HCT116 (cell line): ENCODE measurements at regions not wholly inside any gene's neighbourhood (a gene's known extent, or its start where the extent isn't known, plus 50 kb on each side); places are given as distances from the start of the nearest gene placed in this dataset.

ENCODE experiments used
- ATAC-seq: fragments of 200-7000 bp; cut with Tn5 transposase; 2 replicates; pipeline ENCODE4 v1.9.1; 2020; ENCODE audit warnings: mild to moderate bottlenecking, moderate library complexity
- BruUV-seq: library from RNA; stranded (reverse); fragments of 400-500 nt; replicated peaks from 2 replicates; lab custom pipeline; 2021; lab: Mats Ljungman, UMichigan
- CTCF ChIA-PET: fragments of 300-600 bp; sonication (Branson Sonifier 250); formaldehyde crosslinking; loops from one replicate; lab custom pipeline; 2021; ENCODE audit warnings: antibody characterized with exemption; lab: Charles Lee
- POLR2A ChIA-PET: fragments of 300-600, 350-600 bp; sonication (Branson Sonifier 250); formaldehyde crosslinking; loops from one replicate; lab custom pipeline; 2021; ENCODE audit warnings: antibody characterized with exemption; lab: Charles Lee
- RAD21 ChIA-PET, 2 experiments: fragments of 300-600 bp; sonication (Branson Sonifier 250); formaldehyde crosslinking; loops; one replicate each; lab custom pipeline; 2023; ENCODE audit warnings: low total read pairs in 2 of 2; ENCODE audit not compliant: uncharacterized antibody in 2 of 2, unreplicated experiment in 2 of 2, low non-redundant PET in 1 of 2; lab: Charles Lee
- DNase-seq: peaks from one replicate; pipeline ENCODE4 v3.0.0-alpha.2; 2010; ENCODE audit warnings: low read depth, low spot score
- H2AFZ ChIP-seq: fragments of 200-600 bp; shearing (Covaris generic), sonication (generic); 2 replicates; pipeline ENCODE4 v1.6.1; 2017; ENCODE audit warnings: low read depth, mixed run types, mixed read lengths, antibody characterized with exemption, low read length; ENCODE audit not compliant: poor library complexity, severe bottlenecking
- H3K27ac ChIP-seq: 2 replicates; pipeline ENCODE4 v1.5.1; 2012; ENCODE audit warnings: low read depth, low read length
- H3K27me3 ChIP-seq: fragments of 200-600 bp; sonication (generic); 2 replicates; pipeline ENCODE4 v1.6.1; 2016; ENCODE audit warnings: mixed run types, low read length, mixed read lengths; ENCODE audit not compliant: insufficient read depth
- H3K36me3 ChIP-seq, 2 experiments: fragments of 200-500 bp in 1 of 2; fragments of 200-600 bp in 1 of 2; sonication (Bioruptor generic) in 1 of 2; sonication (generic) in 1 of 2; 2 replicates each; pipeline versions ENCODE4 v1.5.1 to v1.6.1; 2014 to 2016; ENCODE audit warnings: low read length in 2 of 2, inconsistent platforms in 1 of 2, mixed read lengths in 1 of 2, mixed run types in 1 of 2; ENCODE audit not compliant: insufficient read depth in 2 of 2, control insufficient read depth in 1 of 2
- H3K4me1 ChIP-seq, 2 experiments: fragments of 200-600 bp in 1 of 2; sonication (generic) in 1 of 2; 2 replicates each; pipeline versions ENCODE4 v1.5.1 to v1.6.1; 2012 to 2017; ENCODE audit warnings: low read length in 2 of 2, inconsistent platforms in 1 of 2, mild to moderate bottlenecking in 1 of 2, mixed read lengths in 1 of 2, mixed run types in 1 of 2, moderate library complexity in 1 of 2; ENCODE audit not compliant: insufficient read depth in 2 of 2, control insufficient read depth in 1 of 2
- H3K4me2 ChIP-seq: fragments of 200-600 bp; sonication (generic); 2 replicates; pipeline ENCODE4 v1.6.1; 2017; ENCODE audit warnings: mixed run types, low read length, mixed read lengths
- H3K4me3 ChIP-seq, 2 experiments: fragments of 200-600 bp in 1 of 2; sonication (generic) in 1 of 2; replicated peaks in 1 of 2; 2 replicates each; pipeline ENCODE4 v1.5.1; 2011 to 2016; ENCODE audit warnings: low read length in 2 of 2, control low read depth in 1 of 2, low read depth in 1 of 2, mild to moderate bottlenecking in 1 of 2, mixed read lengths in 1 of 2, mixed run types in 1 of 2
- H3K79me2 ChIP-seq: fragments of 200-600 bp; sonication (generic); 2 replicates; pipeline ENCODE4 v1.6.1; 2017; ENCODE audit warnings: mild to moderate bottlenecking, mixed run types, low read length, moderate library complexity, mixed read lengths; ENCODE audit not compliant: insufficient read depth
- H3K9ac ChIP-seq: fragments of 200-600 bp; sonication (generic); 2 replicates; pipeline ENCODE4 v1.6.1; 2016; ENCODE audit warnings: low read length, mixed read lengths
- H3K9me2 ChIP-seq: fragments of 200-600 bp; sonication (generic), shearing (Covaris generic); 2 replicates; pipeline ENCODE4 v1.6.1; 2017; ENCODE audit warnings: mixed run types, mild to moderate bottlenecking, moderate library complexity; ENCODE audit not compliant: insufficient read depth
- H3K9me3 ChIP-seq, 2 experiments: fragments of 200-500 bp in 1 of 2; fragments of 200-600 bp in 1 of 2; sonication (Bioruptor generic) in 1 of 2; sonication (generic) in 1 of 2; 2 replicates each; pipeline ENCODE4 v1.6.1; 2014 to 2017; ENCODE audit warnings: low read length in 2 of 2, mixed read lengths in 2 of 2, inconsistent platforms in 1 of 2, low read depth in 1 of 2, mild to moderate bottlenecking in 1 of 2, mixed run types in 1 of 2, moderate library complexity in 1 of 2; ENCODE audit not compliant: control insufficient read depth in 1 of 2, insufficient read depth in 1 of 2
- H4K20me1 ChIP-seq: fragments of 200-600 bp; sonication (generic), shearing (Covaris generic); 2 replicates; pipeline ENCODE4 v1.6.1; 2017; ENCODE audit warnings: mixed run types, mild to moderate bottlenecking, moderate library complexity; ENCODE audit not compliant: insufficient read depth
- CTCF ChIP-seq, 3 experiments: fragments of 200-600 bp in 1 of 3; sonication (generic) in 1 of 3; IDR thresholded peaks in 2 of 3; conservative IDR thresholded peaks in 1 of 3; 2 replicates each; pipeline ENCODE4 v1.5.1; 2012 to 2017; ENCODE audit warnings: low read depth in 2 of 3, low read length in 2 of 3, antibody characterized with exemption in 1 of 3, borderline replicate concordance in 1 of 3, control low read depth in 1 of 3, mild to moderate bottlenecking in 1 of 3, mixed read lengths in 1 of 3, mixed run types in 1 of 3, moderate library complexity in 1 of 3; ENCODE audit not compliant: insufficient read depth in 1 of 3
- EGR1 ChIP-seq: IDR thresholded peaks from 2 replicates; pipeline ENCODE4 v1.6.1; 2012; ENCODE audit warnings: low read depth
- ELF1 ChIP-seq: IDR thresholded peaks from 2 replicates; pipeline ENCODE4 v1.6.1; 2012; ENCODE audit warnings: low read depth, borderline replicate concordance
- EZH2phosphoT487 ChIP-seq: fragments of 200-600 bp; IDR thresholded peaks from 2 replicates; pipeline ENCODE4 v1.6.1; 2018; ENCODE audit warnings: antibody characterized with exemption, borderline replicate concordance
- POLR2AphosphoS5 ChIP-seq: IDR thresholded peaks from 2 replicates; pipeline ENCODE4 v1.6.1; 2011; ENCODE audit warnings: mild to moderate bottlenecking, low read depth, low read length, moderate library complexity
- REST ChIP-seq: IDR thresholded peaks from 2 replicates; pipeline ENCODE4 v1.6.1; 2012; ENCODE audit warnings: low read depth
- SP1 ChIP-seq: IDR thresholded peaks from 2 replicates; pipeline ENCODE4 v1.6.1; 2012; ENCODE audit warnings: low read depth
- SRF ChIP-seq: IDR thresholded peaks from 2 replicates; pipeline ENCODE4 v1.6.1; 2012; ENCODE audit warnings: low read depth
- TCF7L2 ChIP-seq: IDR thresholded peaks from 2 replicates; pipeline ENCODE4 v1.7.0; 2011; ENCODE audit warnings: borderline replicate concordance, inconsistent platforms; ENCODE audit not compliant: insufficient read depth, insufficient read length; ENCODE audit errors: extremely low read depth
- YY1 ChIP-seq: IDR thresholded peaks from 2 replicates; pipeline ENCODE4 v1.6.1; 2011; ENCODE audit warnings: low read length, low read depth, moderate library complexity, mild to moderate bottlenecking; ENCODE audit not compliant: insufficient replicate concordance; ENCODE audit errors: extremely low read depth
- ZBTB33 ChIP-seq: IDR thresholded peaks from 2 replicates; pipeline ENCODE4 v1.6.1; 2011; ENCODE audit warnings: mild to moderate bottlenecking, low read length, moderate library complexity; ENCODE audit not compliant: insufficient replicate concordance; ENCODE audit errors: extremely low read depth
- intact Hi-C: fragments of 100-400 bp; cut with micrococcal nuclease; formaldehyde crosslinking; loops from 2 replicates; pipeline ENCODE4 v1.10.0; 2022

GRCh38 chr1:88029899-88030298, 654.2 kb upstream of the PKN2 start:
- Histone ChIP-seq H3K27me3 (no peaks in the 10 kb centered on the region), H4K20me1 (no peaks in the 10 kb centered on the region), H3K36me3 (no peaks in the 10 kb centered on the region), H3K9me3 (no peaks in the 10 kb centered on the region), H3K4me3 (no peak overlapping the region), H3K27ac (no peak overlapping the region), H2AFZ (no peak overlapping the region), H3K9me2 (no peaks in the 10 kb centered on the region; the same call in 1 of the 2 replicates), H3K9ac (no peak overlapping the region), H3K79me2 (no peaks in the 10 kb centered on the region), H3K4me1 (no peaks in the 10 kb centered on the region), H3K4me2 (no peak overlapping the region)
- CTCF ChIA-PET = interaction anchor here (1.1 kb wide), 1 partner anchor 11 kb away, joined by 3 read pairs; no protein-coding TSS in a partner anchor
- TF ChIP-seq CTCF (IDR thresholded peaks at IDR 0.05 in 2 of 3, conservative IDR thresholded peaks at IDR 0.05 in 1 of 3; ENCODE audit: borderline replicate concordance in 1 of 3, insufficient read depth in 1 of 3, low read depth in 2 of 3, low read length in 2 of 3) (0 out of 6 replicates have a peak, but pooled peaks of 2 of the 3 experiments have one; percentile 9 to 13), SP1 (no peak)
- RAD21 ChIA-PET = no interaction called here
- intact Hi-C loops = no loop called here
- no TSS peak for BruUV-seq
- POLR2A ChIA-PET = no interaction called here
- DNase-seq (no peak), ATAC-seq (no peak)

GRCh38 chr1:88035578-88035977, 648.5 kb upstream of the PKN2 start:
- ATAC-seq (no peak), DNase-seq (no peak)
- Histone ChIP-seq H3K4me3 (no peak overlapping the region), H3K4me1 (no peaks in the 10 kb centered on the region), H3K27ac (no peak overlapping the region), H3K4me2 (no peak overlapping the region), H2AFZ (no peak overlapping the region), H3K79me2 (no peaks in the 10 kb centered on the region), H4K20me1 (no peaks in the 10 kb centered on the region), H3K9me2 (no peaks in the 10 kb centered on the region), H3K9ac (no peak overlapping the region), H3K27me3 (no peaks in the 10 kb centered on the region), H3K36me3 (no peaks in the 10 kb centered on the region), H3K9me3 (no peaks in the 10 kb centered on the region)
- intact Hi-C loops = no loop called here
- POLR2A ChIA-PET = no interaction called here
- RAD21 ChIA-PET = no interaction called here
- CTCF ChIA-PET = no interaction called here
- BruUV-seq = no TSS peak
- TF ChIP-seq YY1 = no peak
- TF ChIP-seq TCF7L2 = no peak
- no peak for TF ChIP-seq ZBTB33
- TF ChIP-seq SRF = no peak
- TF ChIP-seq ELF1 = no peak
- no peak for TF ChIP-seq POLR2AphosphoS5
- TF ChIP-seq REST = no peak
- TF ChIP-seq EZH2phosphoT487 = no peak
- TF ChIP-seq EGR1 = no peak
